ENCODE measurements at regions not wholly inside any gene's neighbourhood (a gene's known extent, or its start where the extent isn't known, plus 50 kb on each side); places are given as distances from the start of the nearest gene placed in this dataset.
"Not testable (repeated sequence)": the region's sequence is repeated elsewhere in the genome, so short reads cannot be mapped to it uniquely, and the experiment has no call there.

- H3K9me3 ChIP-seq (ENCODE audit: insufficient read depth, low read depth, low read length); H3K79me1 ChIP-seq (ENCODE audit: low read length); H3K36me3 ChIP-seq (ENCODE audit: control insufficient read depth in 1 of 2, insufficient read depth in 2 of 2, low read length in 2 of 2); H3K9ac ChIP-seq (ENCODE audit: low read length); H2BK120ac ChIP-seq (ENCODE audit: insufficient read depth, low read length, poor library complexity); H3K4me2 ChIP-seq (ENCODE audit: low read length); H3K18ac ChIP-seq (ENCODE audit: low read length); H3K27me3 ChIP-seq (ENCODE audit: insufficient read depth, low read length); H2BK12ac ChIP-seq (ENCODE audit: low read length); H2AFZ ChIP-seq (ENCODE audit: insufficient read depth, low read length, poor library complexity); DNase-seq; H3K79me2 ChIP-seq (ENCODE audit: control insufficient read depth, insufficient read depth, low read length, poor library complexity); H2AK5ac ChIP-seq (ENCODE audit: low read length); H3K4me3 ChIP-seq (ENCODE audit: low read depth, low read length); H4K8ac ChIP-seq (ENCODE audit: low read depth, low read length); H3K27ac ChIP-seq (ENCODE audit: low read depth, low read length); H3K14ac ChIP-seq (ENCODE audit: low read length); H2BK5ac ChIP-seq (ENCODE audit: low read depth, low read length, poor library complexity); H4K91ac ChIP-seq (ENCODE audit: low read depth, low read length); H3K4ac ChIP-seq (ENCODE audit: low read depth, low read length); H3K23ac ChIP-seq (ENCODE audit: low read length); H3K4me1 ChIP-seq (ENCODE audit: control insufficient read depth in 1 of 2, insufficient read depth in 2 of 2, low read length in 2 of 2); H4K12ac ChIP-seq (ENCODE audit: low read depth, low read length): not testable (repeated sequence)
- WGBS (ENCODE audit: extremely low coverage, insufficient coverage, insufficient read length) = no CpG with 5 or more reads among the region's 13 CpGs
Measured at GRCh38 chr15:22559701-22560100, 101.0 kb downstream of the GOLGA6L22 start.

- H2AFZ ChIP-seq (ENCODE audit: insufficient read depth, low read length, poor library complexity); H3K14ac ChIP-seq (ENCODE audit: low read length); H3K79me1 ChIP-seq (ENCODE audit: low read length); H3K23ac ChIP-seq (ENCODE audit: low read length); H3K79me2 ChIP-seq (ENCODE audit: control insufficient read depth, insufficient read depth, low read length, poor library complexity); H3K27ac ChIP-seq (ENCODE audit: low read depth, low read length); H3K18ac ChIP-seq (ENCODE audit: low read length); H4K12ac ChIP-seq (ENCODE audit: low read depth, low read length); H3K4me3 ChIP-seq (ENCODE audit: low read depth, low read length); H2BK5ac ChIP-seq (ENCODE audit: low read depth, low read length, poor library complexity); DNase-seq; H2BK12ac ChIP-seq (ENCODE audit: low read length); H3K9ac ChIP-seq (ENCODE audit: low read length); H4K8ac ChIP-seq (ENCODE audit: low read depth, low read length); H3K36me3 ChIP-seq (ENCODE audit: control insufficient read depth in 1 of 2, insufficient read depth in 2 of 2, low read length in 2 of 2); H3K9me3 ChIP-seq (ENCODE audit: insufficient read depth, low read depth, low read length); H3K4me1 ChIP-seq (ENCODE audit: control insufficient read depth in 1 of 2, insufficient read depth in 2 of 2, low read length in 2 of 2); H3K4ac ChIP-seq (ENCODE audit: low read depth, low read length); H2BK120ac ChIP-seq (ENCODE audit: insufficient read depth, low read length, poor library complexity); H3K4me2 ChIP-seq (ENCODE audit: low read length); H4K91ac ChIP-seq (ENCODE audit: low read depth, low read length); H2AK5ac ChIP-seq (ENCODE audit: low read length); H3K27me3 ChIP-seq (ENCODE audit: insufficient read depth, low read length): not testable (repeated sequence)
- WGBS (ENCODE audit: extremely low coverage, insufficient coverage, insufficient read length) = no CpG with 5 or more reads among the region's 10 CpGs
Measured at GRCh38 chr15:22561716-22562115, 103.0 kb downstream of the GOLGA6L22 start.

- not testable (repeated sequence) for H3K9me3 ChIP-seq (ENCODE audit: insufficient read depth, low read depth, low read length); H3K4me3 ChIP-seq (ENCODE audit: low read depth, low read length); H4K12ac ChIP-seq (ENCODE audit: low read depth, low read length); H3K23ac ChIP-seq (ENCODE audit: low read length); H3K79me2 ChIP-seq (ENCODE audit: control insufficient read depth, insufficient read depth, low read length, poor library complexity); H4K8ac ChIP-seq (ENCODE audit: low read depth, low read length); H2BK5ac ChIP-seq (ENCODE audit: low read depth, low read length, poor library complexity); H3K18ac ChIP-seq (ENCODE audit: low read length); H3K14ac ChIP-seq (ENCODE audit: low read length); H2BK120ac ChIP-seq (ENCODE audit: insufficient read depth, low read length, poor library complexity); H3K36me3 ChIP-seq (ENCODE audit: control insufficient read depth in 1 of 2, insufficient read depth in 2 of 2, low read length in 2 of 2); H3K4ac ChIP-seq (ENCODE audit: low read depth, low read length); H3K27me3 ChIP-seq (ENCODE audit: insufficient read depth, low read length); H3K4me1 ChIP-seq (ENCODE audit: control insufficient read depth in 1 of 2, insufficient read depth in 2 of 2, low read length in 2 of 2); H2BK12ac ChIP-seq (ENCODE audit: low read length); H3K4me2 ChIP-seq (ENCODE audit: low read length); H3K9ac ChIP-seq (ENCODE audit: low read length); DNase-seq; H3K27ac ChIP-seq (ENCODE audit: low read depth, low read length); H3K79me1 ChIP-seq (ENCODE audit: low read length); H2AK5ac ChIP-seq (ENCODE audit: low read length); H2AFZ ChIP-seq (ENCODE audit: insufficient read depth, low read length, poor library complexity); H4K91ac ChIP-seq (ENCODE audit: low read depth, low read length)
- WGBS (ENCODE audit: extremely low coverage, insufficient coverage, insufficient read length) = no CpG with 5 or more reads among the region's 7 CpGs
Measured at GRCh38 chr15:22566510-22566909, 107.8 kb downstream of the GOLGA6L22 start.

GRCh38 chr15:22569486-22569885 is 110.8 kb downstream of the GOLGA6L22 start:
- not testable (repeated sequence) for H2BK5ac ChIP-seq (ENCODE audit: low read depth, low read length, poor library complexity); H3K4ac ChIP-seq (ENCODE audit: low read depth, low read length); H2BK12ac ChIP-seq (ENCODE audit: low read length); H3K79me1 ChIP-seq (ENCODE audit: low read length); H3K27me3 ChIP-seq (ENCODE audit: insufficient read depth, low read length); H3K23ac ChIP-seq (ENCODE audit: low read length); H3K14ac ChIP-seq (ENCODE audit: low read length); H4K12ac ChIP-seq (ENCODE audit: low read depth, low read length); H3K4me1 ChIP-seq (ENCODE audit: control insufficient read depth in 1 of 2, insufficient read depth in 2 of 2, low read length in 2 of 2); DNase-seq; H3K9me3 ChIP-seq (ENCODE audit: insufficient read depth, low read depth, low read length); H2AFZ ChIP-seq (ENCODE audit: insufficient read depth, low read length, poor library complexity); H3K79me2 ChIP-seq (ENCODE audit: control insufficient read depth, insufficient read depth, low read length, poor library complexity); H3K27ac ChIP-seq (ENCODE audit: low read depth, low read length); H4K91ac ChIP-seq (ENCODE audit: low read depth, low read length); H3K4me2 ChIP-seq (ENCODE audit: low read length); H3K9ac ChIP-seq (ENCODE audit: low read length); H4K8ac ChIP-seq (ENCODE audit: low read depth, low read length); H2BK120ac ChIP-seq (ENCODE audit: insufficient read depth, low read length, poor library complexity); H3K18ac ChIP-seq (ENCODE audit: low read length); H3K36me3 ChIP-seq (ENCODE audit: control insufficient read depth in 1 of 2, insufficient read depth in 2 of 2, low read length in 2 of 2); H3K4me3 ChIP-seq (ENCODE audit: low read depth, low read length); H2AK5ac ChIP-seq (ENCODE audit: low read length)
- no CpG with 5 or more reads among the region's 11 CpGs for WGBS (ENCODE audit: extremely low coverage, insufficient coverage, insufficient read length)
